HL-60 (cell line): ENCODE measurements at regions not wholly inside any gene's neighbourhood (a gene's known extent, or its start where the extent isn't known, plus 50 kb on each side); places are given as distances from the start of the nearest gene placed in this dataset.

Source experiments
- CTCF ChIP-seq: IDR thresholded peaks from one replicate; pipeline ENCODE4 v1.5.1; 2011; ENCODE audit warnings: low read length, control low read depth, inconsistent platforms; ENCODE audit not compliant: insufficient read depth
- GABPA ChIP-seq: IDR thresholded peaks from 2 replicates; pipeline ENCODE4 v1.6.1; 2012; ENCODE audit warnings: low read depth
- POLR2AphosphoS5 ChIP-seq: IDR thresholded peaks from 2 replicates; pipeline ENCODE4 v1.6.1; 2012; ENCODE audit warnings: low read depth

GRCh38 chr5:39912906-39913305 is 488.1 kb upstream of the DAB2 start:
- TF ChIP-seq CTCF (no peak), POLR2AphosphoS5 (no peak), GABPA (no peak)
